Type B pancreatic cell (in vitro differentiated cells): ENCODE measurements at regions not wholly inside any gene's neighbourhood (a gene's known extent, or its start where the extent isn't known, plus 50 kb on each side); places are given as distances from the start of the nearest gene placed in this dataset.
"Not testable (repeated sequence)": the region's sequence is repeated elsewhere in the genome, so short reads cannot be mapped to it uniquely, and the experiment has no call there.

ENCODE experiments used
- DNase-seq: peaks from one replicate; pipeline ENCODE4 v3.0.0; 2021; ENCODE audit warnings: mixed read lengths; ENCODE audit not compliant: unreplicated experiment; ENCODE audit errors: extremely low spot score
- H3K27ac Mint-ChIP-seq: 2 replicates; pipeline ENCODE4 v1.8.0; 2021; ENCODE audit warnings: mild to moderate bottlenecking, mixed read lengths
- H3K27me3 Mint-ChIP-seq: 2 replicates; pipeline ENCODE4 v1.8.0; 2021; ENCODE audit warnings: mixed read lengths
- H3K36me3 Mint-ChIP-seq: 2 replicates; pipeline ENCODE4 v1.8.0; 2021; ENCODE audit warnings: mixed read lengths
- H3K4me1 Mint-ChIP-seq: one replicate; pipeline ENCODE4 v1.8.0; 2021; ENCODE audit warnings: mixed read lengths; ENCODE audit not compliant: unreplicated experiment
- H3K4me3 Mint-ChIP-seq: 2 replicates; pipeline ENCODE4 v1.8.0; 2021; ENCODE audit warnings: mild to moderate bottlenecking, mixed read lengths
- H3K9me3 Mint-ChIP-seq: 2 replicates; pipeline ENCODE4 v1.8.0; 2021; ENCODE audit warnings: mixed read lengths
- CTCF ChIP-seq: fragments of 200-600 bp; sonication (generic); conservative IDR thresholded peaks from 2 replicates; pipeline ENCODE4 v1.5.0; 2021; ENCODE audit warnings: antibody characterized with exemption, mild to moderate bottlenecking

- Mint-ChIP-seq H3K36me3 (no peaks in the 10 kb centered on the region), H3K27ac (no peak overlapping the region), H3K9me3 (peaks cover 6% of the 10 kb centered on the region), H3K4me1 (peaks cover 20% of the 10 kb centered on the region), H3K27me3 (peaks cover 3% of the 10 kb centered on the region), H3K4me3 (no peak overlapping the region)
- no peak for DNase-seq
- TF ChIP-seq CTCF, result no peak
Measured at GRCh38 chr4:81595287-81595686, 123.6 kb upstream of the RASGEF1B start.

- TF ChIP-seq CTCF, result no peak
- H3K9me3 Mint-ChIP-seq, result peaks cover 6% of the 10 kb centered on the region
- DNase-seq, result no peak
- H3K36me3 Mint-ChIP-seq, result no peaks in the 10 kb centered on the region
- H3K4me1 Mint-ChIP-seq, result peaks cover 14% of the 10 kb centered on the region
- H3K27ac Mint-ChIP-seq, result no peak overlapping the region
- peaks cover 3% of the 10 kb centered on the region for H3K27me3 Mint-ChIP-seq
- H3K4me3 Mint-ChIP-seq, result no peak overlapping the region
Measured at GRCh38 chr4:81594490-81595159, 122.9 kb upstream of the RASGEF1B start.

GRCh38 chr4:81592701-81593100, 121.0 kb upstream of the RASGEF1B start:
- H3K4me3 Mint-ChIP-seq, result no peak overlapping the region
- peaks cover 6% of the 10 kb centered on the region for H3K9me3 Mint-ChIP-seq
- DNase-seq, result no peak
- no peaks in the 10 kb centered on the region for H3K36me3 Mint-ChIP-seq
- peaks cover 11% of the 10 kb centered on the region for H3K4me1 Mint-ChIP-seq
- peaks cover 3% of the 10 kb centered on the region for H3K27me3 Mint-ChIP-seq
- no peak for TF ChIP-seq CTCF
- H3K27ac Mint-ChIP-seq, result peak overlapping the region; percentile 3

GRCh38 chr4:81590596-81590995, 118.9 kb upstream of the RASGEF1B start:
- H3K27me3 Mint-ChIP-seq, result peaks cover 3% of the 10 kb centered on the region
- no peak for DNase-seq
- no peak overlapping the region for H3K27ac Mint-ChIP-seq
- H3K36me3 Mint-ChIP-seq, result no peaks in the 10 kb centered on the region
- H3K4me3 Mint-ChIP-seq, result no peak overlapping the region
- no peak for TF ChIP-seq CTCF
- H3K9me3 Mint-ChIP-seq, result peaks cover 6% of the 10 kb centered on the region
- peaks cover 11% of the 10 kb centered on the region for H3K4me1 Mint-ChIP-seq

- H3K9me3 Mint-ChIP-seq, result peaks cover 6% of the 10 kb centered on the region
- no peak overlapping the region for H3K4me3 Mint-ChIP-seq
- H3K4me1 Mint-ChIP-seq, result peaks cover 5% of the 10 kb centered on the region
- peaks cover 3% of the 10 kb centered on the region for H3K27me3 Mint-ChIP-seq
- no peaks in the 10 kb centered on the region for H3K36me3 Mint-ChIP-seq
- DNase-seq, result no peak
- TF ChIP-seq CTCF, result no peak
- no peak overlapping the region for H3K27ac Mint-ChIP-seq
Measured at GRCh38 chr4:81589262-81589661, 117.6 kb upstream of the RASGEF1B start.

- no peak for TF ChIP-seq CTCF
- Mint-ChIP-seq H3K4me3 (no peak overlapping the region), H3K27ac (no peak overlapping the region), H3K4me1 (peaks cover 5% of the 10 kb centered on the region), H3K9me3 (no peaks in the 10 kb centered on the region), H3K27me3 (no peaks in the 10 kb centered on the region), H3K36me3 (no peaks in the 10 kb centered on the region)
- no peak for DNase-seq
Measured at GRCh38 chr4:81586706-81587105, 115.0 kb upstream of the RASGEF1B start.

GRCh38 chr4:81580994-81581374, 109.3 kb upstream of the RASGEF1B start:
- H3K27ac Mint-ChIP-seq, H3K36me3 Mint-ChIP-seq, DNase-seq, H3K9me3 Mint-ChIP-seq, H3K27me3 Mint-ChIP-seq, H3K4me3 Mint-ChIP-seq: not testable (repeated sequence)
- peaks cover 14% of the 10 kb centered on the region for H3K4me1 Mint-ChIP-seq
